Right lobe of liver (tissue), 4 donors: ENCODE measurements at regions not wholly inside any gene's neighbourhood (a gene's known extent, or its start where the extent isn't known, plus 50 kb on each side); places are given as distances from the start of the nearest gene placed in this dataset.

Source experiments
- CTCF ChIP-seq, 4 donors: fragments of 200-600 bp in 3 of 4; fragments of 450-650 bp in 1 of 4; IDR thresholded peaks; one replicate each; pipeline versions ENCODE4 v1.5.1 to v1.8.0; 2016 to 2022; ENCODE audit warnings: antibody characterized with exemption in 4 of 4, mild to moderate bottlenecking in 2 of 4
- POLR2A ChIP-seq: fragments of 450-650 bp; IDR thresholded peaks from one replicate; pipeline ENCODE4 v1.6.1; 2017; ENCODE audit warnings: antibody characterized with exemption, mild to moderate bottlenecking
- donor health status: DM: no; HTN: no; CAD: no.
- donor health status: DM: no; HTN: no; CAD: no.
- donor health status: DM: no; HTN: yes; CAD: no.

GRCh38 chr11:116538677-116539076, 234.1 kb downstream of the BUD13 start:
- TF ChIP-seq CTCF (IDR thresholded peaks at IDR 0.05) (no peak), POLR2A (no peak)
